Thymus (tissue), 11 donors: ENCODE measurements at regions not wholly inside any gene's neighbourhood (a gene's known extent, or its start where the extent isn't known, plus 50 kb on each side); places are given as distances from the start of the nearest gene placed in this dataset.

Source experiments
- DNase-seq, 9 donors: peaks; one replicate each; pipeline ENCODE4 v3.0.0-alpha.2; 2013; ENCODE audit warnings: low spot score in 9 of 9, low read depth in 6 of 9, missing footprints in 1 of 9
- H3K27ac ChIP-seq, 2 donors: one replicate each; pipeline ENCODE4 v1.5.1; 2013; ENCODE audit warnings: control low read depth in 1 of 2, low read depth in 1 of 2, low read length in 1 of 2, mild to moderate bottlenecking in 1 of 2, moderate library complexity in 1 of 2
- H3K27me3 ChIP-seq, 2 donors: one replicate each; pipeline ENCODE4 v1.5.1; 2013; ENCODE audit warnings: low read length in 1 of 2; ENCODE audit not compliant: control insufficient read depth in 2 of 2, insufficient read depth in 1 of 2
- H3K36me3 ChIP-seq, 2 donors: one replicate each; pipeline ENCODE4 v1.5.1; 2013; ENCODE audit warnings: low read length in 1 of 2, mild to moderate bottlenecking in 1 of 2, moderate library complexity in 1 of 2; ENCODE audit not compliant: control insufficient read depth in 2 of 2, insufficient read depth in 2 of 2
- H3K4me1 ChIP-seq, 2 donors: one replicate each; pipeline ENCODE4 v1.5.1; 2013; ENCODE audit warnings: low read length in 2 of 2; ENCODE audit not compliant: control insufficient read depth in 2 of 2, insufficient read depth in 2 of 2
- H3K4me3 ChIP-seq, 2 donors: one replicate each; pipeline ENCODE4 v1.5.1; 2013; ENCODE audit warnings: low read length in 2 of 2, control low read depth in 1 of 2, mild to moderate bottlenecking in 1 of 2
- H3K9me3 ChIP-seq, 2 donors: one replicate each; pipeline ENCODE4 v1.5.1; 2013; ENCODE audit warnings: low read length in 1 of 2, mild to moderate bottlenecking in 1 of 2; ENCODE audit not compliant: control insufficient read depth in 2 of 2, insufficient read depth in 1 of 2
- WGBS: extraction: QIAGEN DNeasy Blood & Tissue Kit; methylation state at CpG from one replicate; pipeline ENCODE4 v1.1.7; 2013; 5-methylcytosine and 5-hydroxymethylcytosine counted together
- donor health status: healthy.

DNA sequence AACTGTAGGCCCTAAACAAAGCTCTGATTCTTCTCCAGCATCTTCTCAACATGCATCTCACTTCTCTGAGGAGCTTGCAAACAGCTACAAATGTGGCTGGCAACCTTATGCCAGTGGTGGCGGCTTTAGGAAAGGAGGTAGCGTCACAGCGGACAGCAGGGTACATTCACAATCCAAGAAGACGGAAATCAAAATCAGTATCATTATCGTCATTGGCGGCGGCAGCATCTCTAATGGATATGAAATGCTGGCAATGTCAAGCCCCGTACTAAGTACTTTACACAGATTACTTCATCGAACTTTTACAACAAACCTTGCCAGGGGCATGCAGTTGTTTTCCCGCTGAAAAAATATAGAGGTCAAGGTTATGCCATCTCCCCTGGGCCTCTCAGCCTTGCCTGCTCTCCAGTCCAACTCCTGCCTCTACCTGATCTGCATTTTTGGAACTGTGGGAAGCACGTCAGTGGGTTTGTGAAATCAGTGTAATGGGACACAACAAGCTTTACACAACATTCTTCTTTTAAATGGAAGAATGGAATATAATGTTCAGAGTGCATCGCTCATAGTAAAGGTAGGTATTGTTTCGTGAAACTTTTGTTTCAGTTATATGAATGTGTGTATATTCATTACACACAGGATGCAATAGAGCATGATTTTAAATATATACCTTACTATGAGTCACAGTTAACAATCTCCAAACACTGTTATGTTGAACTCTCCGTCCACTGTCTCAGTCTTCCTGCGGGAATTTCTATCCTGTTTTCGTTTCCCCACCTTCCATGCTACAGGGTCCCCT lies 152.9 kb downstream of the TTC32 start:
- DNase-seq: no peak
- WGBS: 88% methylated on average over 16 of the region's 16 CpGs
- Histone ChIP-seq H3K27me3 (no peaks in the 10 kb centered on the region), H3K36me3 (no peaks in the 10 kb centered on the region), H3K9me3 (no peaks in the 10 kb centered on the region), H3K4me3 (no peak overlapping the region), H3K27ac (no peak overlapping the region), H3K4me1 (no peaks in the 10 kb centered on the region)

GRCh38 chr2:19748073-19748375 lies 153.8 kb downstream of the TTC32 start:
- no peak for DNase-seq
- H3K27me3 ChIP-seq: no peaks in the 10 kb centered on the region
- H3K9me3 ChIP-seq: no peaks in the 10 kb centered on the region
- H3K36me3 ChIP-seq: no peaks in the 10 kb centered on the region
- no peak overlapping the region for H3K4me3 ChIP-seq
- no peak overlapping the region for H3K27ac ChIP-seq
- no peaks in the 10 kb centered on the region for H3K4me1 ChIP-seq
- 85% methylated on average over 6 of the region's 6 CpGs for WGBS

GRCh38 chr2:19747310-19748072 lies 154.3 kb downstream of the TTC32 start:
- Histone ChIP-seq H3K4me3 (no peak overlapping the region), H3K36me3 (no peaks in the 10 kb centered on the region), H3K9me3 (no peaks in the 10 kb centered on the region), H3K4me1 (no peaks in the 10 kb centered on the region), H3K27ac (no peak overlapping the region), H3K27me3 (no peaks in the 10 kb centered on the region)
- 88% methylated on average over 10 of the region's 10 CpGs for WGBS
- no peak for DNase-seq

- Histone ChIP-seq H3K36me3 (no peaks in the 10 kb centered on the region), H3K4me3 (no peak overlapping the region), H3K27ac (no peak overlapping the region), H3K4me1 (no peaks in the 10 kb centered on the region), H3K27me3 (no peaks in the 10 kb centered on the region), H3K9me3 (no peaks in the 10 kb centered on the region)
- 83% methylated on average over 13 of the region's 13 CpGs for WGBS
- no peak for DNase-seq
Observed at GRCh38 chr2:19746611-19747309, 155.0 kb downstream of the TTC32 start.

- H3K27ac ChIP-seq: no peak overlapping the region
- WGBS: 83% methylated on average over 8 of the region's 8 CpGs
Observed at GRCh38 chr2:19746137-19746600, 155.6 kb downstream of the TTC32 start.

DNA sequence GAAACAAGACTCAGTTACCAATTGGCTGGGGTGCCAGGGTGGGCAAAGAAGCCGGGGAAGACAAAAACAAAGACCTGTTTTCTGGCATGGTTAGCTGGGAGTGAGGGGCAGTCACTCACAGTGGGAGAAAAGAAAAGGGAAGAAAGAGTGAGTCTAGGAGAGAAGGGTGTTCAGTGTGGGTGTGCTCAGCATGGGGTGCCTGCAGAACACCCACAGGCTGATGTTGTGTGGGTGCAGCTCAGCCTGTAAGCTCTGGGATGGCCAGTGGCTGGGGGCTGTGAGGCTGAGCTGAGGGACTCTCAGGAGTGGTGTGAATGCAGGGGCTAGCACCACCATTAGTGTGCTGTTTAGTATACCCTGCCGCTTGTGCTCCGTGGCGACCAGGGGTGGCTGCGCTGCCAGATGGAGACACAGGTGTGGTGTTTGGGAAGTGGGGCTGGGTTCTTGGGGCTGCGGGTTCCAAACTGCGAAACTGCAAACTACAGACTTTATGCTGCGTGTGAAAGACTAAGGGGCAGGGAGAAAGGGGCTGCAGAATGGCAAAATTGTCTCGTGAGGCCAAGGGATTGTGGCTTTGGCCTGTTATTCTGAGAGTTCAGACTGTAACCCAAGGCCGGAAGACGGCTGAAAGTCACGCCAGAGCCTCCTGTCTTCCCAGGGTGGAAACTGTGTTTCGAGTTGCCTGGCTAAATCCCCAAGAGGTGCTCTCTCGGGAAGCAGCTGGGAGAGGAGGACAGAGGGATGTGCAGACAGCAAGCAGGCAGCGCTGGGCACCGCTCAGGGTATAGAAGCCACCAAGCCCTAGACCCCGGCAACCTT lies 156.3 kb downstream of the TTC32 start:
- WGBS: 88% methylated on average over 17 of the region's 17 CpGs

More at GRCh38 chr2:19746137-19746600, 155.6 kb downstream of the TTC32 start:
- H3K9me3 ChIP-seq: no peaks in the 10 kb centered on the region
- no peaks in the 10 kb centered on the region for H3K36me3 ChIP-seq
- no peaks in the 10 kb centered on the region for H3K27me3 ChIP-seq
- no peak overlapping the region for H3K4me3 ChIP-seq
- DNase-seq: no peak
- H3K4me1 ChIP-seq: no peaks in the 10 kb centered on the region

GRCh38 chr2:19744456-19745199 lies 157.2 kb downstream of the TTC32 start:
- WGBS: 92% methylated on average over 8 of the region's 8 CpGs
- no peak overlapping the region for H3K4me3 ChIP-seq
- DNase-seq: no peak
- H3K9me3 ChIP-seq: no peaks in the 10 kb centered on the region
- H3K36me3 ChIP-seq: no peaks in the 10 kb centered on the region
- no peaks in the 10 kb centered on the region for H3K27me3 ChIP-seq
- H3K4me1 ChIP-seq: no peaks in the 10 kb centered on the region
- H3K27ac ChIP-seq: no peak overlapping the region

More for the DNA sequence above, 156.3 kb downstream of the TTC32 start:
- H3K36me3 ChIP-seq: no peaks in the 10 kb centered on the region
- DNase-seq: no peak
- H3K4me3 ChIP-seq: no peak overlapping the region
- H3K27ac ChIP-seq: no peak overlapping the region
- H3K27me3 ChIP-seq: no peaks in the 10 kb centered on the region
- no peaks in the 10 kb centered on the region for H3K9me3 ChIP-seq
- no peaks in the 10 kb centered on the region for H3K4me1 ChIP-seq

DNA sequence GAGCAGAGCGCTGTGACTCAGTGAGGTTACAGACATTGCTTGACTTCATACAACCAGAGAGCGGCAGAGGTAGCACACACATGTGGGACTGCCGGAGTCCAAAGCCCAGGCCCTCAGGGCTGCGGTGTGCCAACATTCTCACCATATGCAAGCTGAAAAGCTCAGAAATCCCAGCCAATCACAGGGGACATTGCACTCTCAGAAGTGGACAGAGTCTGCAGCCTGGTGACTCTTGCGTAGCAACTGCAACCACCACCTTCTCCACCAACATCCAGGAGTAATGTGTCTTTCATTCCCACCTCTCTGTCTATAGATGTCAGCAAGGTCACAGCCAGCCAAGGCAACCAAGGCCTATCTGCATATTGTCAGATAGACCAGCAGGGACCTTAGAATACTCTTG lies 158.1 kb downstream of the TTC32 start:
- no peak for DNase-seq
- no peaks in the 10 kb centered on the region for H3K27me3 ChIP-seq
- H3K4me1 ChIP-seq: no peaks in the 10 kb centered on the region
- 97% methylated on average over 5 of the region's 5 CpGs for WGBS
- no peaks in the 10 kb centered on the region for H3K9me3 ChIP-seq
- no peak overlapping the region for H3K27ac ChIP-seq
- H3K36me3 ChIP-seq: no peaks in the 10 kb centered on the region
- H3K4me3 ChIP-seq: no peak overlapping the region
